Middle frontal gyrus (tissue), 1 donor: ENCODE measurements at regions not wholly inside any gene's neighbourhood (a gene's known extent, or its start where the extent isn't known, plus 50 kb on each side); places are given as distances from the start of the nearest gene placed in this dataset.
"Not testable (repeated sequence)": the region's sequence is repeated elsewhere in the genome, so short reads cannot be mapped to it uniquely, and the experiment has no call there.

Source experiments
- DNase-seq: peaks from one replicate; pipeline ENCODE4 v3.0.0-alpha.2; 2015; ENCODE audit warnings: low spot score; ENCODE audit errors: extremely low spot score

DNA sequence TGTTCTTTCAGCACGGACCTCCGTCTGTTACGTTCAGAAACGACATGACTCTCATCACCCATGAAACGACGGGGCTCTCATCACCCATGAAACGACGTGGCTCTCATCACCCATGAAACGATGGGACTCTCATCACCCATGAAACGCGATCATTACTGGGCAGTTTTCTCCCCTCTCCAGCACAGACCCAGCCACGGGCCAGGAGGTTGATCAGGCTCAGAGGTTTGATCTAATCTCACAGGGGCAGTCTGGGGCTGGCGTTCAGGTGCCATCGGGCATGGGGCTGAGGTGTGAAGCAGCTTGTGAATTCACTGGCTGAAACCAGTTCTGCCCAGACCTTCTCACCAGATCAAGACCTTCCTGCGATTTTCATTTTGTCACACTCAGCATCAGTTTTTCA, 296.4 kb downstream of the NDUFA10 start:
- no peak for DNase-seq

DNA sequence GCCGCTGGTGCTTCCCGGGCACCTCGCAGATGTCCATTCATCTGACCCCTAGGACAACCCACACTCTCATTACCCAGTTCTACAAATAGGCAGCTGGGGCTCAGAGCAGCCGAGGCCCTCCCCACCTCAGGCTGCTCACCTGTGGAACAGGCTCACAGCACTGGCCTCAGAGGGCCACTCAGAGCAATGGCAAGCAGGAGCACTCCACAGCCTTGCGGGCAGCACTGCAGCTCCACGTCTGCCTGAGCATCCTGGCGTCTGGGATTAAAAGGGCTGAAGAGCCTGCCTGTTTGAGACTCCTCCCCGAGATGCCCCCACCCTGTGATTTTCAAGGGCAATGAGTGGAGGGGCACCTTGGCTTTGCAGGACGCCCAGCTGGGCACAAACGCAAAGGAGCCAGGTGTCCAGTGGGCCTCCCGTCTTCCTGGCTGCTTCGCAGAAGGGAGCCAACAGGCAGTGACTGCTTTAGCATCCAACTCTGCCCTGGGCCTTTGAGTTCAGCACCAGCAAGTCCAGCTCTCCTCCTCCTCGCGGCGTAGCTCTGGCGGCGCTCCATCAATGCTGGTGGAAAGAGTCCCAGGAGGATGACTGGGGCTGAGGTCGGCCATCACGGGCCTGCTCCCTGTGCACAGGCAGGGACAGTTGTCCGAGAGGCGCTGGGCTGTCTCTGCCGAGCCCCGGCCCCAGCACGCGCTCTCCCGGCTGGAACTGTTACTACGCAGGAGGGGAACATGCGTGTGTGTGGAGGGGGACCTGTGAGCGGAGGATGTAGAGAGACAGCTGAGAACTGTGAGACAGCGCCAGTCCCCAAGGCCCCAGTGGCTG, 297.2 kb downstream of the NDUFA10 start:
- DNase-seq, result no peak

DNA sequence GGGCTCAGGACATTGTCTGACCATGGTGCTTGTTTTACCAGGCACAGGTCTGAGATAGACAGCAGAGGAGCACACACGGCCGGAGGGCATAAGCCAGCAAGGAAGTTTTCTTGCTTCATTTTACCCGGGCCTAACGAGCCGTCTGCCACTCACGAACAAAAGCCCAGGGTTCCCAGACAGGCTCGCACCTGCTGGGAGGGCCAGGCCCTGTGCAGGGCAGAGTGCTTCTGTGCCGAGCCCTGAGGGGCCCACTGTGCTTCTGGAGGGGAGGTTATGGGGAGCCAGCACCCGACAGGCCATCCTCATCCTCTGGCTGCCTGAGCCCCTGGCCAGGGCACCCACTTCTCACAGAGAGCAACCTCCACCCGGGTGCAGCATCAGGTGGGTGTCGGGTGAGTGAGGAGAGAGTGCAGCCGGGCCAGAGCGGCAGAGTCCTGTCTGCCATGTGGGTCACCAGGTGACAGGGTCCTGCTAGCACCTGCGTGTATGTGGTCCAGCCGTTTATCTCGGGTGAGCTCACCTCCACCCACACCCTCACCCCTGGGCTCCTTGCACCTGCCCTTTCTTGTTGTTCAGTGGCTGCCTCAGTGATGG, 297.9 kb downstream of the NDUFA10 start:
- DNase-seq, result no peak

DNA sequence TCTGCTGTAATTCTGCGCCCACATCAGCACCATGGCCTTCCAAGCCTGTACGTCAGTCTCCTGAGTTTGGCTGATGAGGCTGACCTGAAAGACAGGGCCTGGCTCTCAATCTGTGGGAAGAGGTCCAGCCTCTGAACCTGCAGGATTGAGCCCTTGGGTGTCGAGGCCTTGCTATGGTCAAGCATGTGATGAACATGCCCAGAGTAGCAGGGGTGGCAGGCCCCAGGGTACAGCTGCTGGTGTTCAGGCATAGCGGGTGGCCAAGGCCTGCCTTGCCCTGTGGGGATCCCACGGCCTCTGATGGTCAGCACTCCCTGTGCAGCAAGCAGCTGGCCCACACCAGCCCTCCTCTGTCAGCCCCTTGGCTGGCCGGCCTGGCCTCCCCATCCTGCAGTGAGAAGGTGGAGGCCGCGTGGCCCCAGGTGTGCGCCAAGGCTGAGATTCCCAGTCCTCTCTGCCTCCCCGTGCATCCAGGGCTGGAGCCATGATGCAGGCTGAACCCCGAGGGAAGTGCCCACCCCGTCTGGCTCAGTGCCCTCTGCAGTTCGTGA, 298.4 kb downstream of the NDUFA10 start:
- DNase-seq, result no peak

DNA sequence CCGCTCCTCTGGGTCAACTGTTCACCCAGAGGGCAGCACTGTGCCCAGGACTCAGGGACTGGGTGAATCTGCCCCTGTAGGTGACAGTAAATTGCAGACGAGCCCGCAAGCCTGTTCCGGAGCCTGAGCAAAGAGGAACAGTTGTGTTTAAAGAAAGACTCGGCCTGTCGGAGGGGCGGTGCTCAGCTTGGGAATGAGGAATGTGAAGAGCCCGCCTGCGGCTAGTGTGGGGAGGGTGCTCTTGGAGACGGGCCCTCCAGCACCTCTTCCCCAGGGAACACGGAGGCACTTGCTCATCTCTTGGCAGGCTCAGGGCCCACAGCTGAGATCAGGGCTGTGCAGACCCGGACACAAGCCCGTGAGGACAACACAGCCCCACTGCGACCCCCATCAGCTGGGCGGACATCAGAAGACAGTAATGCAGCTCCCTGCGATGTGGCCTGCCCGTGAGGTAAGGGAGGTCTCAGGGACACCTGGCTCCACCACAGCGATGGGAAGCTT, 299.0 kb downstream of the NDUFA10 start:
- no peak for DNase-seq

DNA sequence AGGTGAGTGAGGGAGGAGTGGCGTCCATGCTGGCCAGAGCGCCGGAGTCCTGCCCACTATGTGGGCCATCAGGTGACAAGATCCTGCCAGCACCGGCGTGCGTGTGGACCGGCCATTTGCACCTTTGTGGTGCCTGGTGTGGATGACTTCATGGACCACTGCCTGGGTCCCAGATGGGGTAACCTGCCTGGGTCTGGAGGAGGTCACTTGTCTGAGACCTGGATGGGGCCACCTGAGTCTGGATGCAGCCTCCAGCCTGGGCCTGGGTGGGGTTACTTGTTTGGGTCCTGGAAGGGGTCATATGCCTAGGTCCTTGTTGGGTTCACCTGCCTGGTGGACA, 299.6 kb downstream of the NDUFA10 start:
- no peak for DNase-seq

DNA sequence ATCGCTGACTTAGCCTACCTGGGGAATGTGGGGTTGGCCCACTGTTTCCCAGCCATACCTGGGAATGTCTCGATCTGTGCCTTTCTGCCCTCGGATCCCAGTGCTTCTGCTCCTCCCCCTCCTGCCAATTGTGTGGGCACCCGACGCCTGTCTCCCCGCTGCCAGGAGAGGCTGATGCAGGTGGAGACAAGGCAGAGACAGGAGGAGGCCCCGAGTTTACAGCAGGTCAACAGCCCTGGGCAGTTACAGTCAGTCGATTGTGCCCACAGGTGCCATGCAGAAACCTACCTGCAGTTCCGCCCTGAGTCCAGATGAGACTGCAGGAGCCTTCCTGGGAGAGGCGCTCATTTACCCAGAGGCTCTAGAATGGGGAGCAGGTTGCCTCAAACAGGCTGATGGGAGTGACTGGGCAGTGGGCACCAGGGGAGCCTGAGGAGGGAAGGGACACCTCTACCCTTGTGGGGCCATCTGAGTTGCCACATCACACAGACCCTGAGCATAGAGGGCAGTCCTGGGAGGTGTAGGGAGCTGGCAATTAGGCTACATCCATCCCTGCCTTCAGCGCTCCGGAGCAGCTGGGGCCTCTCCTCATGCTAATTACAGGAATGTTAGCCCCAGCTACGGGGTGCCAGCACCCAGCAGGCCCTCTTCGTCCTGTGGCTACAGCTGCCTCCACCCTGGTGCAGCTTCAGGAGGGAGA, 300.1 kb downstream of the NDUFA10 start:
- DNase-seq, result no peak

DNA sequence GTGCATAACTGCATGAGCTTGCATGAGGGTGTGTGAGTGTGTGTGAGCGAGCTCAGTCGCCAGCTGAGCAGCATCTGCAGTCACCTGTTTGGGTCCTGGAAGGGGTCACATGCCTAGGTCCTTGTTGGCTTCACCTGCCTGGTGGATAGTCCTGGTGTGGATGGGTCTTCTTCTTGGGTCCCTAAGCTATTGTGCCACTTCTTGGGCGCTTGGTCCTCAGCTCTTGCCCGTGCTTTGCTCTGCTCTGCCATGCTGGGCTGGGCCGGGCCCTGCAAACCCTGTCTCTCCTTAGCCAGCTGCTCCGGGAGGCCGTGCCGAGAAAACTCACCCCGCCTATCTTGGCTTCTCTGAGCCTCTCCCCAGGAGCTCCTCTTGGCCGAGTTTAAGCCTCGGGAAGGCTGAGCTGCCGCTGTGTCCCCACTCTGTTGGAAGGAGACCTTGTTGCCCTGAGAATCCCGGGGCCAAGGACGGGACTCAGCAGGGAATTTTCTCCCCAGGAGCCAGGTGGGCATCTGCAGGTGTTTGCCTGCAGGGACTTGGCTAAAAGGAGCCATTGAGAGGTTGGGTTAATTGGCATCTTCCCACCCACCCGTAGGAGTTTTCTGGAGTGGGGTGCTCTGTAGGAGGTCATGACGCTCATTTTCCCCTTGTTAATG, 300.8 kb downstream of the NDUFA10 start:
- no peak for DNase-seq

DNA sequence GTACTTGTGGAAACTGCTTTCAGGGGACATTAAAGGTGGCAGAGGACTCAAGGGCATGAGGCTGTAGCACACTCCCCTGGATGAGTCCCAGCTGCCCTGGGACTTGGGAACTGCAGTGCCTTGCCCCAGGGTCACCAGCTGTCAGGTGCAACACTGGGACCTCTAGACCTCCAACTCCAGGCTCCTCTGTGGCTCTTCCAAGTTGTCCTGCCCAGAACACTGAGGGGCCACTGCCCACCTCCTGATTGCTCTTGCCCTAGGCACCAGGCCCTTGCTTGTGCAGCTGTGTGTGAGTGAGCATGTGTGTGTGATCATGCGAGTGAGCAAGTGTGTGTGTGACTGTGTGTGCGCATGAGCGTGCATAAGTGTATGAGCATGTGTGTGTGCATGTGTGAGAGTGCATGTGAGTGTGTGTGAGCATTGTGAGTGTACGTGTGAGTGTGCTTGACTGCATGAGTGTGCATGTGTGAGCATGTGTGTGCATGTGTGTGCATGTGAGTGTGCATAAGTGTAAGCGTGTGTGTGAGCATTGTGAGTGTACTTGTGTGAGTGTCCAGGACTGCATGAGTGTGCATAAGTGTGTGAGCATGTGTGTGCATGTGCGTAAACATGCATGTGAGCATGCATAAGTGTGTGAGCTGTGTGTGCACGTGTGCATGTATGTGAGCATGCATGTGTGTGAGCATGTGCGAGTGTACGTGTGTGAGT, 301.5 kb downstream of the NDUFA10 start:
- DNase-seq, result no peak

DNA sequence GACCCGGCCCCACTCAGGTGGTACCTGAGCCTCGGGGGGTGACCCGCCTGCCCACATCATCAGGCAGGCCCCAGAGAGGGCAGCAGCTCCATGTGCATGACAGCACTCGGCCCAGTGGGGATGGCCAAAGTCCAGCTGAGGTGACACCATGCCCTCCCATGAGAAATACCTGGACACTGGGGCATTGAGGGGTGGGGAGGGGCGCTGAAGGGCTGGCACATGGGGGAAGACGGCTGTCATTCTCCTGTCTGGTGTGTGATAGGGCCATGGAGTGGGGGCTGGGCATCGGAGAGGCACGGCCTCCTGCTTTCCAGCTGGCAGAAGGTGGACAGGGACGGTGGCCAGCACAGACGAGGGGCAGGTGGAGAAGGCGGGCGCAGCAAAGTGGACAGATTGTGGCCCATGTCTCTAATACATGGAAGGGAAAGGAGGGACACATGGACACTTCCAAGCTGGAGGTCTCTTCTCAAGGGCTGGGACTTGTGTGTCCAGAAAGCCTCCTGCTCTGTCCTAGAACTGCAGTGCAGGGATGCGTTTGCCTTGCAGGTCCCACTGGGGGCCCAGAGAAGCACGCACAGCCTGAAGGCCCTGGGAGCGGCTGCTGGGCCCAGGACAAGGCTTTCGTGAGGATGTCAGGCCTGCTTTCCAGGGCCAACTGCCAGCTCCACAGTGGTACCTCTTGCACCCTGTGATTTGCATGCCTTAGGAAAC, 302.2 kb downstream of the NDUFA10 start:
- DNase-seq, result no peak

DNA sequence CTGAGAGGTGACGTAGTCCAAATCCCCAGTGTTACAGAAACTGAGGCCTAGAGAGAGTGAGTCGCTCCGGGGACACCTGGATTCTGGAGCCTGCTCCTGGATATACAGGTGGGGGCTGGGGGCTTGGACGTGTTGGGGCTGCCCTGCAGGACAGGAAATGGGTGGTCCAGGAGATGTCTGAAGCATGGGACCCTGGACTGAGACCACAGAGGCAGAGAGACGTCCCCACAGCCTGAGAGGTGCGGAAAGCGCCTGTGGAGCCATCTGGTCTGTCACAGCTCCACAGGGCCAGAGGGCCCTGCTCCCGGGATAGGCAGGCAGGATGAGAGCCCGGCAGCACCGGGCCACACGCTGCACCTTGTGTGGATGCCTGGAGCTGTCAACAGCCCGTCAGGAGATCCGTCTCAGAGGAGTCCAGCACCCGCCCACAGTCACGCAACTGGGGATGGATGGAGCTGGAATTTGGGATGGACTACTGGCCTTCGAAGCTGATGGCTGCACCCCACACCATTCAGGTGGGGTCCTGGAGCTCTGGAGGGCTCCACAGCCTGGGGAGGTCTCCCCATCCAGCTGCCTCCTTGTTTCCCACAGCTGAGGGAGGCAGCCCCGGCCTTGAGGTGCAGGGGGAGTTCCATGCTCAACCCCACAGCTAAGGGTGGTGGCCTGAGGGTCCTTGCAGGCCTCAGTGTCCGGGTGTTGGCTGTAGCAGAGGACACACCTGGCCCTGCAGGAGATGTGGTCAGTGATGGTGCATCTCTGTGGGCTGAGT, 303.0 kb downstream of the NDUFA10 start:
- no peak for DNase-seq

DNA sequence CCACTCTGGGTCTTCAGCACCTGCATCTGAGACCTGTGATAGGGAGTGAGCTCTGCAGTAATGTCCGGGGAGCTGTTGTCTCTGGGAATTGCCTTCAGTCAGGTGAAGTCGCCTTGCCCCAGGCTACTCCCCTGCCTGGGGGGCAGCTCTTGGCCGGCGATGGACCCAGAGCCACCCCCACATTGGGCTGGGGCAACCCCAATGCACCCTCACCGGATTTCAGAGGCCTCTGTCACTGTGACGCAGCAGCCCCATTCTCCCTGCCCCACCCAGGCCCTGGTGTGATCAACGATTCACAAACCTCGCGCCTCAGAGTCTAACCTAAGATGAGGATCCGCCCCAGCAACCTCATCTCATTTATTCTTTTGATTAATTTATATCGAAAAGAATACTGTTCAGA, 303.6 kb downstream of the NDUFA10 start:
- DNase-seq, result no peak

DNA sequence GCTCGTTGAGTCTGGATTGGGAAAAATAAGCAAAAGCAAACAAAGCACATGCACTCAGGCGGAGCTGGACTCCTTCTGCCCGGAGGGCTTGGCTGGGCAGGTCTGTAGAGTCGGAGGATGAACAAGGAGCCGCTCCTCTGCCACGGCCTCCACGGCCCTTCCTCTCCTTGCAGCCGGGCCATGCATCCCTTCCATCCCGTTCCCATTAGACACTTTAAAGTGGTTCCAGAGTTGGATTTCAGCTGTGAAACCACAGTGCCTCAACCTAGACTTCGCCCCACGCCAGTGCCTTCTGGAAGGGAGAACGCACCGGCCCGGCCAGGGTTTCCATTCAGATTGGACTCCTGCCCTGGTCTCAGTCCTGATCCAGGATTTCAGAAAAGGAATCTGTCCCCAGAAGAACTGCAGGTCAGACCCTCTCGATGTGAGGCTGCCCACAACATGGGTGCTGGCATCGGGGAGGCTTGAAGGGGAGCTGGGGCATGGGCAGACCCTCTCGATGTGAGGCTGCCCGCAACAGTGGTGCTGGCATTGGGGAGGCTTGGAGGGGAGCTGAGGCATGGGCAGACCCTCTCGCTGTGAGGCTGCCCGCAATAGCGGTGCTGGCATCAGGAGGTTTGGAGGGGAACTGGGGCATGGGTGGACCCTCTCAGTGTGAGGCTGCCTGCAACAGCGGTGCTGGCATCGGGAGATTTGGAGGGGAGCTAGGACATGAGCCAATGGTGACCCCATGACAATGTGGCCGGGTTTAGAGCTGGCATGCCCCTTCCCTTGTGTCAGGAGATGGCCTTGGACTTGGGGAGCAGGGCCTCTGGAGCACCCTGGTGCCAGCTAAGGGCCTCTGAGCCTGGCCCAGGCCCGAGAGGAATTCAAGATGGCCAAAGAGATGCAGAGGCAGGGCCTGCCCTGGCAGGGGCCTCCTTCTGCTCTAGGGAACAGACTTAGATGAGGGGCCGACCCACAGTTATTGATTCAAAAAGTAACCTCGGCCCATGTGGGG, 304.5 kb downstream of the NDUFA10 start:
- no peak for DNase-seq

DNA sequence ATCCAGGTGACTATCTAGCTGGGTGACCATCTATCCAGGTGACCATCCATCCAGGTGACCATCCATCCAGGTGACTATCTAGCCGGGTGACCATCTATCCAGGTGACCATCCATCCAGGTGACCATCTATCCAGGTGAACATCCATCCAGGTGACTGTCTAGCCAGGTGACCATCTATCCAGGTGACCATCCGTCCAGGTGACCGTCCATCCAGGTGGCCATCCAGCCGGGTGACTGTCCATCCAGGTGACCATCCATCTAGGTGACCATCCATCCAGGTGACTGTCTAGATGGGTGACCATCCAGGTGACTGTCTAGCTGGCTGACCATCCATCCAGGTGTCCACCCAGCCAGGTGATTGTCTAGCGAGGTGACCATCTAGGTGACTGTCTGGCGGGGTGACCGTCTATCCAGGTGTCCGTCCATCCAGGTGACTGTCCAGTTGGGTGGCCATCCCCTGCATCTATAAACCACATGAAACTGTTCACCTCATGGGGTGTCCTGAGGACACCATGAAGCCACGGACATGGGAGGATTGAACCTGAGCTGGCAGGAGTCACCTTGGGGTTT, 305.3 kb downstream of the NDUFA10 start:
- no peak for DNase-seq

DNA sequence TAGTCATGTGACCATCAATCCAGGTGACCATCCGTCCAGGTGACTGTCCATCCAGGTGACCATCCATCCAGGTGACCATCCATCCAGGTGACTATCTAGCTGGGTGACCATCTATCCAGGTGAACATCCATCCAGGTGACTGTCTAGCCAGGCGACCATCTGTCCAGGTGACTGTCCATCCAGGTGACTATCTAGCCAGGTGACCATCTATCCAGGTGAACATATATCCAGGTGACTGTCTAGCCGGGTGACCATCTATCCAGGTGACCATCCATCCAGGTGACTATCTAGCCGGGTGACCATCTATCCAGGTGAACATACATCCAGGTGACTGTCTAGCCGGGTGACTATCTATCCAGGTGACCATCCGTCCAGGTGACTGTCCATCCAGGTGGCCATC, 306.2 kb downstream of the NDUFA10 start:
- DNase-seq, result not testable (repeated sequence)

DNA sequence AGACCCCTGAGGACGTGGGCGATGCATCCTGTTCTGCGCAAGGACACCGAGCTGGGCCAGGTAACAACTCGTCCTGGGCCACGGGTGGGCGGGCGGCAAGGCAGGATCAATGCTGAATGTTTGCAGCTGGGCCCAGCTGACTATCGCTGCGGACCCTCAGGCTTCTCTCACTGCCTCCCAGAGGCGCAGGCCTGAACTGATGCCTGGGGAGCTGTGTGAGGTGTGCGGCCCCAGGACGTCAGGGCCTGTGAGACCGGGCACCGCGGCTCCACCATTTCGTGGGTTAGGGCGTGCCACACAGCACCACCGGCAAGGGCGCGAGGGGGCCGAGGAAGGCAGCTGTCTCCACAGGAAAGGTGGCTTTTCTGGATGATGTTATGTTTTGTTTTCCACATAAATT, 307.4 kb downstream of the NDUFA10 start:
- DNase-seq, result no peak

DNA sequence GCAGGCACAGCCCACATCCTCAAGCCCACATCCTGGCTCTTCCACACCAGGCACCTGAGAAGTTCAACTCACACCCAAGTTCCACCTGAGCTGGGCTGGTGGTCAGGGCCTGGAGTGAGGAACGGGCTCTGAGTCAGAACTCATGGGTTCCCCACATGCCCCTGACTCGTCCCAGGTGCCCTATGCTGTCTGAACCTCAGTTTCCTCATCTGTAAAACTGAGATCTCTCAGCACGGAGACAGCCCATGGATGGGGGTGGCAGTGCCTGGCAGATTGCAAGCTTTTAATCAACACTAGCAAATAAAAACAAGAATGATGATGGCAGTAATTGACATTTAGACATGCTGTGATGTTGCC, 307.8 kb downstream of the NDUFA10 start:
- DNase-seq, result no peak
